GM12878 (cell line): ENCODE measurements at regions not wholly inside any gene's neighbourhood (a gene's known extent, or its start where the extent isn't known, plus 50 kb on each side); places are given as distances from the start of the nearest gene placed in this dataset.

Experiments
- CBFB ChIP-seq: IDR thresholded peaks from 2 replicates; pipeline ENCODE4 v1.6.1; 2016; ENCODE audit warnings: antibody characterized with exemption, low read depth
- CBX5 ChIP-seq: sonication (generic); IDR thresholded peaks from 2 replicates; pipeline ENCODE4 v1.6.1; 2016; ENCODE audit warnings: low read depth, moderate library complexity, mild to moderate bottlenecking, inconsistent platforms
- HSF1 ChIP-seq: fragments of 150-350 bp; IDR thresholded peaks from 2 replicates; pipeline ENCODE4 v1.6.1; 2014; ENCODE audit warnings: mild to moderate bottlenecking, low read depth, low read length
- MEF2A ChIP-seq: IDR thresholded peaks from 2 replicates; pipeline ENCODE4 v1.6.1; 2011; ENCODE audit warnings: low read depth, mild to moderate bottlenecking, low read length, moderate library complexity; ENCODE audit not compliant: insufficient read depth
- TAF1 ChIP-seq: IDR thresholded peaks from 2 replicates; pipeline ENCODE4 v1.6.1; 2011; ENCODE audit warnings: mild to moderate bottlenecking, low read depth, low read length, borderline replicate concordance
- TF ChIP-seq, protein P1 (sequence below): fragments of 450-650 bp; conservative IDR thresholded peaks from 2 replicates; pipeline ENCODE4 v1.6.1; 2017; ENCODE audit warnings: mild to moderate bottlenecking, moderate library complexity
- TF ChIP-seq, protein P2 (sequence below): IDR thresholded peaks from 2 replicates; pipeline ENCODE4 v1.6.1; 2012; ENCODE audit warnings: mild to moderate bottlenecking, low read depth, low read length

GRCh38 chr12:43636725-43637463, 84.9 kb upstream of the ADAMTS20 start (continued):
- TF ChIP-seq TAF1 = no peak
- no peak for TF ChIP-seq HSF1
- TF ChIP-seq, protein P1, sequence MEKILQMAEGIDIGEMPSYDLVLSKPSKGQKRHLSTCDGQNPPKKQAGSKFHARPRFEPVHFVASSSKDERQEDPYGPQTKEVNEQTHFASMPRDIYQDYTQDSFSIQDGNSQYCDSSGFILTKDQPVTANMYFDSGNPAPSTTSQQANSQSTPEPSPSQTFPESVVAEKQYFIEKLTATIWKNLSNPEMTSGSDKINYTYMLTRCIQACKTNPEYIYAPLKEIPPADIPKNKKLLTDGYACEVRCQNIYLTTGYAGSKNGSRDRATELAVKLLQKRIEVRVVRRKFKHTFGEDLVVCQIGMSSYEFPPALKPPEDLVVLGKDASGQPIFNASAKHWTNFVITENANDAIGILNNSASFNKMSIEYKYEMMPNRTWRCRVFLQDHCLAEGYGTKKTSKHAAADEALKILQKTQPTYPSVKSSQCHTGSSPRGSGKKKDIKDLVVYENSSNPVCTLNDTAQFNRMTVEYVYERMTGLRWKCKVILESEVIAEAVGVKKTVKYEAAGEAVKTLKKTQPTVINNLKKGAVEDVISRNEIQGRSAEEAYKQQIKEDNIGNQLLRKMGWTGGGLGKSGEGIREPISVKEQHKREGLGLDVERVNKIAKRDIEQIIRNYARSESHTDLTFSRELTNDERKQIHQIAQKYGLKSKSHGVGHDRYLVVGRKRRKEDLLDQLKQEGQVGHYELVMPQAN = no peak
- TF ChIP-seq, protein P2, sequence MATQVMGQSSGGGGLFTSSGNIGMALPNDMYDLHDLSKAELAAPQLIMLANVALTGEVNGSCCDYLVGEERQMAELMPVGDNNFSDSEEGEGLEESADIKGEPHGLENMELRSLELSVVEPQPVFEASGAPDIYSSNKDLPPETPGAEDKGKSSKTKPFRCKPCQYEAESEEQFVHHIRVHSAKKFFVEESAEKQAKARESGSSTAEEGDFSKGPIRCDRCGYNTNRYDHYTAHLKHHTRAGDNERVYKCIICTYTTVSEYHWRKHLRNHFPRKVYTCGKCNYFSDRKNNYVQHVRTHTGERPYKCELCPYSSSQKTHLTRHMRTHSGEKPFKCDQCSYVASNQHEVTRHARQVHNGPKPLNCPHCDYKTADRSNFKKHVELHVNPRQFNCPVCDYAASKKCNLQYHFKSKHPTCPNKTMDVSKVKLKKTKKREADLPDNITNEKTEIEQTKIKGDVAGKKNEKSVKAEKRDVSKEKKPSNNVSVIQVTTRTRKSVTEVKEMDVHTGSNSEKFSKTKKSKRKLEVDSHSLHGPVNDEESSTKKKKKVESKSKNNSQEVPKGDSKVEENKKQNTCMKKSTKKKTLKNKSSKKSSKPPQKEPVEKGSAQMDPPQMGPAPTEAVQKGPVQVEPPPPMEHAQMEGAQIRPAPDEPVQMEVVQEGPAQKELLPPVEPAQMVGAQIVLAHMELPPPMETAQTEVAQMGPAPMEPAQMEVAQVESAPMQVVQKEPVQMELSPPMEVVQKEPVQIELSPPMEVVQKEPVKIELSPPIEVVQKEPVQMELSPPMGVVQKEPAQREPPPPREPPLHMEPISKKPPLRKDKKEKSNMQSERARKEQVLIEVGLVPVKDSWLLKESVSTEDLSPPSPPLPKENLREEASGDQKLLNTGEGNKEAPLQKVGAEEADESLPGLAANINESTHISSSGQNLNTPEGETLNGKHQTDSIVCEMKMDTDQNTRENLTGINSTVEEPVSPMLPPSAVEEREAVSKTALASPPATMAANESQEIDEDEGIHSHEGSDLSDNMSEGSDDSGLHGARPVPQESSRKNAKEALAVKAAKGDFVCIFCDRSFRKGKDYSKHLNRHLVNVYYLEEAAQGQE = no peak
- no peak for TF ChIP-seq CBFB
- TF ChIP-seq CBX5 = no peak
- no peak for TF ChIP-seq MEF2A
